HG03064 (cell line): ENCODE measurements at regions not wholly inside any gene's neighbourhood (a gene's known extent, or its start where the extent isn't known, plus 50 kb on each side); places are given as distances from the start of the nearest gene placed in this dataset.

Experiments used
- ATAC-seq: cut with Tn5 transposase; IDR thresholded peaks from one replicate; pipeline ENCODE4 v1.9.1; 2021; ENCODE audit warnings: low read depth; ENCODE audit not compliant: unreplicated experiment

DNA sequence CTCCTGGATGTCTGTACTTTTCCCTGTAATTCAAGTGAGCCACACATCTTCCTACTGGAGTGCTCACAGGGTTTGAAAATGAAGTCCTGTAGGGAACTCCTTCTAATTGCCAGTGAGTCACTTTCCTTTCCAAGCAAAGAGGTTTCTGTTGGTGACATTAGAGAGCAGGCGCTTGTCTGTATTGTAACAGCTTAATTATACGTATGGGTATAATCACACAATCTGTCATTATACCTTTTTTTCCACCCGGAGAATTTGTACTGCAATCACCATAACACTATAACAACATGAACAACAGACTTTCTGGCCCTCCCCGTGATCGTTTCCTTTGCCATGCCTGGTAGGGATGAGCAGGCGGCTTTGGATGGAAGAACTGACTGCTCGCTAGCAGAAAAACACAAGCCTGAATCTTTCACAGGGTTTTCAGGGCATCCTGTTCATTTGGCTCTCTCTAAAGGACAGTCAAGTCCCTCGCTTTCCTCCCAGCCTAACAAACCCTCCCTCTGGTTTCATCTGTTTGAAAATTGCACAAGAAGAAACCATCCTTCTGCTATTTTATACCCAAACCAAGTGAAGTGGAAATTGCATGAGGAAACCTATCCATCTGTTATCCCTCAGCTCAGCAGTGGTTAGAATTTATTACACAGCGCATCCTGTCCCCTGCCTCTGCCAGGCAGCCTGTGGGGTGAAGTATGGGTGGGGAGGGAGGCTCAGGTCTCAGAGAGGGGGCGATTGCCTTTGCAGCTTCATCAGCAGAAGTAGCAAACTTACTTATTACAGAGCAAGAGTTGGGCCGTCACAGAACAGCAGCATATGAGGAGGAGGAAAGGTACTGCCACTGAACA is 307.0 kb upstream of the TLE4 start:
- no peak for ATAC-seq

DNA sequence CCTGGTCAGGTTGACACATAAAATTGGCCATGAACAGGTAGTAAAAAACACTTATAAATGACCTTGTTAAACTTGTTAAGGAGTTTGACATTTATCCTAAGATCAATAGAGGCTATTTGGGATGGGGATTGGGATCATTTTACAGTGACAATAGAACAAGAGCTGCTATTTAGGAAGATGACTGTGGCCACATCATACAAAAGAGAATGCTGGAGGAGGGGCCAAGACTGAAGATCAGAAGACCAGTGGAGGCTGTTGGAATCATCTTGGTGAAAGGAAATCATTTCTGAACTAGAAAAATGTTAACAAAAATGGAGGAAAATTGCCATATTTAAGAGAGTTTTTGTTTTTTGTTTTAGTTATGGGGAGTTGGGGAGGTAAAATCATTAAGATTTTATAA is 304.8 kb upstream of the TLE4 start:
- ATAC-seq: no peak

DNA sequence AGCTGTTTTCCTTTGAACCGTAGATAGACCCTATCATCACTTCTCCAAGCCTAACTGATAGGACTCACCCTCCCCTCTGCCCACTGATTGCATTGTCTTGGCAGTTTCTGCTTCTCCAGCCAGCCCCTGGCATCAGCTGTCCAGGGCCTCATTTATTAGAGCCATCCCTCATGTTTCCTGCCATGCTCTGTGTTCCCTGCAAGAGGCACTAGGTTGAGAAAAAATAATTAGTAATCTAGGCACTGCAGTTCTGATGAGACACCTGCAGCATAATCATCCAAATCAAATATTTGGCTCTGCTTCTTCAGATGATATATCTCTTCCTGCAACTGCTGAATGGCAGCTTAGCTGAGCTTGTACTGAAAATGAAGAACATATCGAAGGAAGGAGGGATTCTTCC is 303.0 kb upstream of the TLE4 start:
- no peak for ATAC-seq

DNA sequence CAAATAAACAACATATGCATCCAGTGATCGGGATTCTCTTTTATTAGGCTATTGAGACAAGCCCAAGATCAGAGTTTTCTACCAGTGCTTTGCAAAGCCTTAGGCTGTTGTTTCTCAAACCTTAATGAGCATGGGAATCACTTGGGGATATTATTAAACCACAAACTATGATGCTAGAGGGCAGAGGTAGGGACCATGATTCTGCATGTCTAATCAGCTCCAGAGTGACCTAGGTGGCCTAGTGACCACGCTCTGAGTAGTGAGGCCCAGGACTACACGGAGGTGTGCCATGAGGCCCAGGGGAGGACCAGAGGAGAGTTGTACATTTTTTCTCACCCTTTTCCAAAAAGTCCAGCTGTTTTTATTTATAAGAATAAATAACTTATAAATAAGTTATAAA is 298.5 kb upstream of the TLE4 start:
- ATAC-seq: no peak

DNA sequence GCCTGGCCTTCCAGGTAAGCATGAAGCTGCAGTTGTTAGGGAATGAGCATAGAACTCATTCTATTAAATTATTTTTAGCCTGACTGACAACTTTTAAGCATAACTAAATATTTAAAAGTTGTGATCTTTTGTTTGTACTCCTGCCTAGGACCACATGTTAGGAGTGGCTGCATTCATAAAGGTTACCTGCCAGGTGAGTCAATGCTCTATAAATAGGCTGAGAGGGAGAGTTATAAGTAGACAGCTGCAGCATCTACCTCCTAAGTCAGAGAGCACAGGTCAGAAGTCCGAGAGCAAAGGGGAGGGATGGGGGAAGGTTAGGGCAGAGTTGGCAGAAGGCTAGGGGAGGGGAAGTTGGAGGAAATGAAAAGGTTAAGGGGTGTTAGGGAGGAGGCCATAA is 292.4 kb upstream of the TLE4 start:
- no peak for ATAC-seq

DNA sequence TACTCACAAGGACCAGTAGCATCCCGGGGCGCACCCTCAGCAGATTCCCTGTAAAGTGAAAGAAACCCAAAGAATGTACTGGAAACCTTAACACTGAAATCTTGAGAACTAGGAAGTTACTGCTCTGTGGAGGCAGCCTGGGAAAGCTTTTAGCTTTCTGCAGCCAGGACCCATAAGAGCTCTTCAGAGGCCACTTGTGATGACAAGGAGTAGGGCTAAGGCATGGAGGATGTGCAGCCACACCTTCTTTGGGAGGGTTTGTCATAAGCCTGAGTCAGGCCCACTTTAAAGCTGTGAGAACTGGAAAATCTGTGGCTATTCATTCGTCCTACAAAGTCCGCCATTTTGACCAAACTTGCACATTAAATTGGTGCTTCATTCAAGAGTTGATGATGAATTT is 291.1 kb upstream of the TLE4 start:
- ATAC-seq: no peak

DNA sequence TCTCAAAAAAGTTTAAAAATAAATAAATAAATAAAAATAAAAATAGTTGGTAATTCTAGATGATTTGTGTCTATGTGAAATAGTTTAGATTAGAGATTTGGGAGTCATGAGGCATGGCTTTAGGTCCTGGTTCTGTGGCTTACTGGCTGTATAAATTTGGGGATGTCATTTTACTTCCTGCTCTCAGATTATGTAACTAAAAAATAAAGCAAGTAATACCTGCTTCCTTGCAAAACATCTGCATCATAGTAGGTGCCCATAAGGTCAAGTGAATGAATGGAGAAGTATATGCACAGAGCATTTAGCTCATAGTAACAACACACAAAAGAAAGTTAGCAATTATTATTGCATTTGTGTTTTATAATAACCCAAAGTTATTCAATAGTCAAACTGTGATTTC is 287.7 kb upstream of the TLE4 start:
- no peak for ATAC-seq

DNA sequence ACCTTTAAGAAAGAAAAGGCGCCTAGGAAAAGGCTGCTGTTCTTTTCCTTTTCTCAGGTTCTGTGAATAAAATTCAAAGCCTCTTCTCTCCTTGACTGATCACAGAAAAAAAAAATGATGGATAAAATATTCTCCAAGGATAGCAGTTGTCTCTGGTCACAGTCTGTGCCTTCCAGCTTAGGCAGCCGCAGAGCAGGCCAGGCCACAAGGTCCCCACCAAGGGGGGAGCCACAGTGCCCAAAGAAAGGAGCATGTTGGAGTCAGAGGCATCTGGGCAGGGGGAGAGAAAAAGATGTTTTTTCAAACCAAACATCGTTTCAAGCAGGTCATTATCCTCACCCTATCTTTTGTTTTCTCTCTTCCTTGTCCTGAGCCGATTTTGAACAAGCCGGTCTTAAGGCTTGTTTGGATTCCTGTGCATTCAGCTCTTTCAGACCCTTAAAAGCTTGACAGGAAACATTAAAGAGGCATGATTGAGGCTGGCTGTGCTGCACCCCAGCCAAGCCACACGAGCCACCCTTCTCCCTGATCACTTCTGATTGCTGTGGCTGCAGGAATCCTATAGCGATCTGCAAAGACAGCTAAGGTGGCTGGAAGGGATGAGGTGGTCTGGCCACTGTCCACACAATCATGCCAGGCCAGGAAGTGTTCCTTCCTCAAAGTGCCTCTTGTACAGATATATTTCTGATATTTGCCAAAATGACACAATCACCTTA is 284.6 kb upstream of the TLE4 start:
- no peak for ATAC-seq

DNA sequence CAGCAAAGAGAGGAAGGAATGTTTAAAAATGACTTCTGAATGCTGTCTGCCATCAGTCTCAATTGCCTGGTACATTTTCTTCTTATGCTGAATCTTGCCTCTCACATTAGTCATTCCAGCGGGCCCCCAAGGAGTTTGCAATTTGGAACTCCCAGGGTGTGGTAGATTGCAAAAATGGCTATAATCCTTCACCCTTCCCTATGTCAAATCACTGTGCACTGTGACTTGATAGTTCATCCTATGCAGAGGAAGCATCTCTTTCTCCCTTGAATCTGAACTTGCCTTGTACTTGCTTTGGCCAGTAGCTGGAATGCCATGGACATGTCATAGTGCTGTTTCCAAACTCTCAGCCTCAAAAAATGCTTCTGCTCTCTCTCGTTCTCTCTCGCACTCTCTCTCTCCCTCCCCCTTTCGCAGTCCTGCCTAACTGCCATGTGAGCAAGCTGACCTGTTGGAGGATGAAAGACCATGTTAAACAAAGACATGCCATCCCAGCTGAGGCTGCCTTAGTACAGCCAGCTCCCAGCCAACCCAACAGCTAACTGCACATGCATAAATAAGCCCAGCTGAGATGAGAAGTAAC is 284.0 kb upstream of the TLE4 start:
- no peak for ATAC-seq

DNA sequence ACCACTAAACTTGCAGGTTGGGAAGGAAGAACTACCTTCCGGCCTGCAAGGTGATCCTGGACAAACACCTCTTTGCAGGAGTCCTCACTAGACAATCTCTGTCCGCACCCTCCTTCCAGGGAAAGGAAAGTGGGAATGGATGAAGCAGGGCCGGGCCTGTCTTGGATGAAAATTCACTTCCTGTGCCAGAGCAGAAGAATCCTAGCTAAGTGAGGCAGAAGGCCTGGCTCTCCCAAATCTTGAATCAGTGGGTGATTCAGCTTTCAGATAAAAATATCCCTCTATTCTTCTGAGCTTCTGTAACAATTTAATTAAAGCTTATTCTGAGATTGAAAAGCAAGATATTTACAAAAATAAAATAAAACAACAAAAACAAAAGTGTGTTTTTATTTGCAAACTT is 281.9 kb upstream of the TLE4 start:
- no peak for ATAC-seq

DNA sequence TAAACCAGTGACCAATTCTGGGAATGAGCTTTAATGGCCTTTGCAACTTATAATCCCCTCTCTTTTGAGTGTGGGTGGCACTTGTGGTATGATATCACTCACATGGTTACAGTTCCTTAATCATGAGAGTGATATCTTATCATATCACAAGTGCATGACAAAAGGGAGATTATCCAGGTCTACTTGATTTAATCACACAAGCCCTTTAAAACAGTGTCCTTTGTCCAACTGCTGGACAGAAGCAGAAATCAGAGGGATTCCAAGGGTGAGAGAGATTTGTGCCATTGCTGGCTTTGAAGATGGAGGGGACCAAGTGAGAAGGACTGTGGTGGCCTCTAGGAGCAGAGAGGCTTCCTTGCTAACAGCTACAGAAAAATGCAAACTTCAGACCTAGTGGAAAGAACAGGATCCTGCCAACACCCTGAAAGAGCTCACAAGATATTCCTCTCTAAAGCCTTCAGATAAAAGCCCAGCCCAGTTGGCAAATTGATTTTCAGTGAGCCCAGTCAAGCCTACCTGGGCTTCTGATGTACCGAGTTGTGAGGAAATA is 279.0 kb upstream of the TLE4 start:
- ATAC-seq: no peak

DNA sequence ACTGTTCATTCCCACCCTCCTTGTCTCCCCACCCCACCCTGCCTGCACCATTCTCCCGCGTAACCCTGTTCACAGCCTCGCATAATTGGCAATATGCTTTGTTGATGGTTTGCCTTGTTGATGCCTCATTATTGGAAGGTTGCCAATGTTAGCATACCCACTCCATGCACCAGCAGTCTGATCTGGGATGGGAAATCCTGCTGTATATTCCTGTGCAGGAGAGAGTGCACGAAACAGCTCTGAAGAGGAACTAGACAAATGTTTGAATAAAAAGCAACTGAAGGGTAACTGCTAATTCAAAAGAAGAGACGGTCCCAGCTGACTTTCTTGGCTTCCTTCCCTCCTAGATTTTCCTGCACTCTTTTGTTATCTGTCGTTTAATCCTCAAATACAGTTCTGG is 271.7 kb upstream of the TLE4 start:
- no peak for ATAC-seq

DNA sequence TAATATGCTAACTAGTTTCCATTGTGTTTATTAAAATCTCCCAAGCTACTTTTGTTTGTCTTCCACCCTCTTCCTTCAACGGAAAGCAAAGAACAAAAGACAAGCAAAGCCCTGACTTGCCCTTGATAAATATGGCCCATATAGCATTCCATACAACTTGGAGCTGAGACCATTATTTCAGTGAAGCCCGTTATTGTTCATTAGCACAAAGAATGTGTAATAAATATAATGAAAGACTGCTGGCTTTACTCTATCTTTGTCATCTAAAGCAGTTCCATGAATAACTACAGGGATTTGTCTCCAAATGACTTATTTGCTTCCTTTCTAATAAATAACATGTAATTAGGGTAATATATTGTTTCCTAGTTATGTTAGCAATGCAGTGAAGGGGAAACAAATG is 270.7 kb upstream of the TLE4 start:
- no peak for ATAC-seq

DNA sequence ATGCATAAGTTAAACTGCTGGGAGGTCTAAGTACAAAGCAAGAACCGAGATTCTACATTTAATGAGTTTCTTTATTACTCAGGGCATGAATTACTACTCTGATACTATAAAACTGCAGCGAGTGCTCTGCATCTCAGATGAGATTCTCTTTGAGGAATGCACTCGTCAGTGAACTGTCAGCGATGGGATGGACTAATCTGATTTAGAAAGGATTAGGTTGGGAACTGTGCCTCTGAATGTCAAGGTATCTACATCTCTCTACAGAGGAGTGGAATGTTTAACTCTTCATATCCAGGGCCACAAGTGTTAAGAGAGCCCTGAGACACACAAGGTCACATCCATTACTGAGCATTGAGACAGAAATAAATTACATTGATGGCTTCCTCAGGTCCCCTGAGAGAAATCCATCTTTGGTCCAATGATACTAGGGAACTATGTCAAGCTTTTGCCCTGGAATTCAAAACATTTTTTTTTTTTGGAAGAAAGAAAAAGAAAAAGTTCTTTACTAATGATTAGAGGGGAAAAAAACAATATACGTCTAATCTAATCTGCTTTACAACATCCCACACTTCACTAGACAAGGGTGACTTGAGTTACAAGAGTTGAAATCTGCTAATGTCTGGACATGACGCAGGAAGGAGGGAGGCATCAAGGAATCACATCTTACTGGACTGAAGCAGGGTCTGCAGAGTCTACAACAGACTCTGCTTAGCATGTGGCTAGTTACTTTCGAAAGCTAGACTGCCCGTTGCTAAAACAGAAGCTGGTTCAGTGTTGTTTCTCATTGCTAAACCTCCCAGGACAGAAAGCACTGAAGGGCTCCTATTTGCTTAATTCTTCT is 270.0 kb upstream of the TLE4 start:
- no peak for ATAC-seq

DNA sequence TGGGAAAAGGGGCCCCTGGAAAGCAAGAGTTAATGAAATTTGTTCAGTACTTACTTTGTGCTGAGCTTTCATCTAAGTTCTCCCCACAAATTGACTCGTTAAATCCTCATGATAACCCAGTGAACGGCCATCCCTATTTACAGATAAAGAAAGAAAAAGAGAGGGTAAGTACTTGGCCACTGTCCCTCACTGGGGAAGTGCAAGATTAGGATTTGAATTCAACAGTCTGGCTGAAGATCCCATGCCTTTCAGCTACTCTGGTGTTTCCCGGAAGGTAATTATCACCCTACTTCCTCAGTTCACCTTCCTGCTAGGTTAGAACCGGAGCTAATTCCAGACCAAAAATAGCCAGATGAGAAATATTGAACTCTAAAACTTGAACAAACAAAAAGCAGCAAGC is 269.2 kb upstream of the TLE4 start:
- no peak for ATAC-seq

DNA sequence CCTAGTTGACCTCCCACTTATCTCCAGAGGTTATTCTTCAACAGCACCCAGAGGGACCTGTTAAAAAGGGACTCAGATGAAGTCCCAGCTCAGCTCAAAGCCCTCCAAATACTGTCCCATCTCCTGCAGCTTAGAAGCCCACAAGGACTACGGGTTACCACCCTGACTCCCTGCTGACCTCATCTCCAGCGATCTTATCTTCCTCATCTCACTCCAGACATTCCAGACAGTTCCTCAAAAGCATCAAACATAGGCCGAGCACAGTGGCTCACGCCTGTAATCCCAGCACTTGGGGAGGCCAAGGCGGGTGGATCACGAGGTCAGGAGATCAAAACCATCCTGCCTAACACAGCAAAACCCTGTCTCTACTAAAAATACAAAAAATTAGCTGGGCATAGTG is 263.8 kb upstream of the TLE4 start:
- ATAC-seq: no peak

DNA sequence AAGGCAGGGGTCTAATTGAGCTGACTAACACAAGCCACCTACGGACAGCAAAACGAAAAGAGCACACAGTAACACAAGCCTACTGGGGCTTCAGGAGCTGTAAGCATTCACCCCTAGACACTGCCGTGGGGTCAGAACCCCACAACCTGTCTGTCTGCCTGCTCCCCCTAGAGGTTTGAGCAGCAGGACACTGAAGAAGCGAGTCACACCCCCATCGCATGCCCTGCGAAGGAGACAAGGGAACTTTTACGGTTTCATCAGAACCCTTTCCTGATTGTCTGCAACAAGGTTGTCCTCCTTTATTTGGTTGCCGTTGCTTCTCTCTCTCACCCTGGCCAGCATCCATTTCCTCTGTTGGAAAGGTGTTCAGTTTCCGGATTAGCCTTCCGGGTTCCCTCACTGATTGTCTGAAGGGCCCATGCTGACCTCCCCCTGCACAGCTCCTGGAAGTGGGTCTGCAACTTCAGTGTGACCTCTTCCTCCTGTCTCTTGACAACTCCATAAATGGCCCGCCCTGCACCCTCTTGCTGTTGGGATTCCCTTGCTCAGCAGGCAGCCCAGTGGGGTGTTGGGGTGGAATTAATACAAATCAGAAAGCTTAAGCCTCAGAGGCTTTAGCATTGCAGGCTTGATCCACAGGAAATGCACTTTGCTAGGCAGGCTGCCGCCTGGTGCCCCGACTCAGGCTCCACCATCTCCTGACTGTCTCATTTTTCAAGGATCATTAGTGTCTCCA is 258.9 kb upstream of the TLE4 start:
- no peak for ATAC-seq

DNA sequence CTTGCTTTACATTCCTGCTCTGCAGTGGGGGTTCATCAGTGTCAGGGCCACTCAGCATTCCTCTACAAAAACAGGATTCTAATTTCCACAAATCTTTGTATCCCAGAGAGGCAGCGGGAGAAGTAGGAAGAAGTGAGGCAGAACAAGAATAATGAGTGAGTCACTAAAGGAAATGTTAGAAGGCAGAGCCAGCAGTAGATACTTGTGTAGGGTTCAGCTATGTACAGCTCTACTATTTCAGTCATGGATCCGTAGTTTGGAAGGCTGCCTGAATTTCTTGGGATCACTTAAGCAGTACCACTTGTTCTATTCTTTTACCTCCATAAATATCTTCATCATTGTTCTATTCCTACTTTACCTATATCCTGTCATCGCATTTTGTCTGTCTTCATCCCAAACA is 246.3 kb upstream of the TLE4 start:
- no peak for ATAC-seq

DNA sequence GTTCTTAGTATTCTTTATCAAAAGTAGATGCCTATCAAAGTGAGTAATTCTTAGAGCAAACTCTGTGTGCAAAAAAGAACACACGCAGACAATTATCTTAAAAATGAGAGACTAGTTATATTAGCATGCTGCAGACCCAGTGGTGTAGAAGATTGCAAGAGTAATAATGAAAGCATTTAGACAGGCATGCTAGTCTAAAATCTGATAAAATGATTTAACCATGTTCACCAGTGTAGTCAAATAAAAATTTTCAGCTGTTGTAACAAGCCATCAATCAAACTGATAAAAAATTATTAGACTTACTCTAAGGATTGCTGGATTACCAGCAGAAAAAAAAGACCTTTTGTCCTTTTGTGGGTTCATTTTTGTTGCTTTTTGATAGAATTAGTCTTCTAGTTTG is 241.9 kb upstream of the TLE4 start:
- ATAC-seq: no peak

DNA sequence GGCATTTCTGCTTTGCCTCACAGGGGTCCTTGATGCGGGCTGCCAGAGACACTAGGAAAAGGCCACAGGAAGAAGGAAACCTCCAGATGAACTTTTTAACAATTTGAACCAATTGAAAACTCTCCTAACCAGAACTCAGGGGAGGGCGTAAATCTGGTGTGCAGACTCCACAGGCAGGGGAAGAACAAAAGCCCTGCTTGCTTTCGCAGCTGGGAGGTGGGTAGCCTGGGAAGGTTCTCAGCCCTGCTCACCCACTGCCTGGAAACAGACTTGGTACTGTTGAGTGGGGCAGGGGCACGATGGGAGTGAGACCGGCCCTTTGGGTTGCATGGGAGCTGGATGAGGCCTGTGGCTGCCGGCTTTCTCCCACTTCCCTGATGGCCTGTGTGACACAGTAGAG is 237.8 kb upstream of the TLE4 start:
- ATAC-seq: no peak
